T-helper 22 cell (primary cell): ENCODE measurements at regions not wholly inside any gene's neighbourhood (a gene's known extent, or its start where the extent isn't known, plus 50 kb on each side); places are given as distances from the start of the nearest gene placed in this dataset.

Experiments
- DNase-seq: peaks from one replicate; pipeline ENCODE4 v3.0.0-alpha.2; 2020; ENCODE audit warnings: low read depth

DNA sequence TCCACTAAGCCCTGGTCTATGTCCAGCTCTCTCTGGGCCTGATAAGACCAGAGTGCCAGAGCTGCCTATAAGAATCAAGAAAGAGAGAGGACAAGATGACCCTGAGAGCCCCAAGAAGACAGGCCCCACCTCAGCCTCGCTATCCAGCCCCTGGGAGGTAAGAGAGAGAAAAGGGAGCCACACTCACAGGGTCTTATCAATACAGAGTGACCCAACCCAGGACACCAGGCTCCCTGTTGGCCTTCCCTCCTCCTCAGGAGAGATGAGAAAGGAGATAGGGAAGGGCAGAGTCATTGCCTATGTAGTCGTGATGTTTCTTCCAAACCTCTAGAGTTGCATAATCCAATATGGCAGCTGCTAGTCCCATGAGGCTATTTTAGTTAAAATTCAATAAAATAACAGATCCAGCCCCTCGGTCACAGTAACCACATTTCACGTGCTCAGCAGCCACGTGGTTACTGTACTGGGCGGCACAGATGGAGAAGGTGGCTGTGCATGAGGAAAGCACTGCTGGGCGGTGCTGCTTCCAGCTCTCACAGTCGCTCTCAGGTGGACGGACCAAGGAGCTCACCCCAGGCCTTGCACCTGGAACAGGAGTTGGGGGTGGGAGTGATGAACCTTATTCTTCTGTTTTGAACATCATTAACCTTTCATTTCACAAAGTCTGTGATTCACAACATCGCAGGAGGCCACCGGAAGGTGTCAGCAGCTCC lies 525.8 kb downstream of the SHQ1 start:
- DNase-seq = no peak

DNA sequence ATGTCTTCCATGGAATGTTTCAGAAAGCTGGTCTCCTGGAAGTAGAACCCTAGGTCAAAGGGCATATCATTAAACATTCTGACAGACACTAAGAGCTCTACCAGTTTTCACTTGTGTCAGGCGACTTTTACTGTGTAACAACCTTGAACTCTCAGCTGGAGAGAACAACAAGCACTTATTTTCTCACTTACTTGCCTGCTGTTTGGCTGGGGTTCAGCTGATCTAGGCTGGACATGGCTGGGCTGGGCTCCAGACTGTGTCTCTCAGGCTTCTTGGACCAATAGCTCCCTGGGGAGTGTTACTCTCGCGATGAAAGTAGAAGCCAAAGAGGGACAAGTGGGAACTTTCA lies 527.3 kb downstream of the SHQ1 start:
- DNase-seq = no peak

DNA sequence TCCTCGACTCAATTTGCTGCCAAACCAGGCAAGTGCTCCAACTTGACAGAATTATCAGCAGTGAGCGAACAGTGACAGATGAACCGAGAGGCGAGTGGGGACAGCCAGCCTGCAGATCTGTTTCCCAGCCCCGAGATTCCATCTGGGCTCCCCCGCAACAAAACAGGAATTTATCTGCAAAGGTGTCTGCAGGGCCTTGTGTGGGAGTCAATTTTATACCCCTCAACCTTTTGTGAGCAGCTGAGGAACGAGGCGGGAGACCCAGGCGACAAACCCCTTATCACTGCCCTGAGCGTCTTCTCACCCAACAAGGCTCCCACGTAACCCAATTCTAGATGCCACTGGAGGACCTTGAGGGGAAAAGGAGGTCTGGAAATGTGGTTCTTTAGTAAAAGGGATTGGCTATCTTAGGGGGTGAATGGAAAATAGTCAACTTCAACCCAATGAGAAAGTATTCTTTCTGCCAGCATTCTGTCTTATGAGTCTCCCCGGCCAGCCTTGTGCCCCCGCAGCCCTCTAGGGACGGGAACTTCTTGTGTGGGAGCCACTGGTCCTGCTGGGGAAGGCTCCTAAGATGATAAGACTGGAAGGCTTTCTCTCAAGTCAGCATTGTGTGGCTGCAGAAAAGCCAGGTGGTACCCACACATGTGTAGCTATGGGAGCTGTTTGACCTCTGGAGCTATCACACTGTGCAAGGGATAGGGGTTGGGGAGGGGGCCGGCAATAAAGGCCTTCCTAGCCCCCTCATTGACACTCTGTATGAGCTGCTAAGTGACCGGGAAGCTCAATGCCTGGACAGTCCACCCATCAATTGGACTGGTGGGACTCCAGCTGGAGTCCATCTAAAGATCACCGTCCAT lies 527.9 kb downstream of the SHQ1 start:
- DNase-seq = no peak

DNA sequence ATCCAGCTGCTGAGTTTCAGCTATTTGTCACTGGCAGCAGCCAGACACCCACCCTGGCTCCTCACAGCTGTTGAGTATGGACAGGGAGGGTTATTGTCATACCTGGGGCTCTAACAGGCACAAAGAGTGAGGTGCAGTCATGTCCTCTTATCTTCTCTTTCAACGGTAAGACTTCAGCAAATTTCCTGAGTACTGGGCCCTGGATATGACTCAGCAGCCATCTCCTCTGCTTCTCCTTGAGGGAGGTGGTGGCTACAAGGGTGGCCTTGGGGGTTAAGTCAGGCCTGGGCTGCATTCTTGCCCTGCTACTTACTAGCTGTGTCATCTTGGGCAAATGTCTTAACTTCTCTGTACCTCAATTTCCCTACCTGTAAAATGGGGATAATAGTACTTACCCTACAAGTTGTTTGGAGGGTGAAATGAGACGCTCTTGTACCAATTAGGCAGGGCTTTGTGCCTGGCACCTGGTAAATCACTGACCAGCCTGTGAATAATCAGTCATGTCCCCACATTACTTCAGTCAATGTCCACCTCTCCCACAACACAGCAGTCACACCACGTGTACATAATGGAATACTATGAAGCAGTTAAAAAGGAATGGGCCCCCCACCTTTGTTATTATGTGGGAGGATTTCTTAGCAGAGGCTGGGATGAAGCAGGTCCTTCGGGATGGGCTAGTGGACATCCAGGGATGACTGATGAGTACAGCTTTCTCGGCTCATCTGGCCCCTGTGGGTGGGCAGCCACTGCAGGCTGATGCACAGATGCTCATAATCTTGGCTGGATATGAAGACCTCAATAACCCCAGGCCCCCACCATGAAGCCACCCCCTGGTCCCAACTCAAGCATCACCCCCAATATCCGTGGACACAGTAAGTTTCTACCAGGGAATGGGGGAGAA lies 528.8 kb downstream of the SHQ1 start:
- no peak for DNase-seq

DNA sequence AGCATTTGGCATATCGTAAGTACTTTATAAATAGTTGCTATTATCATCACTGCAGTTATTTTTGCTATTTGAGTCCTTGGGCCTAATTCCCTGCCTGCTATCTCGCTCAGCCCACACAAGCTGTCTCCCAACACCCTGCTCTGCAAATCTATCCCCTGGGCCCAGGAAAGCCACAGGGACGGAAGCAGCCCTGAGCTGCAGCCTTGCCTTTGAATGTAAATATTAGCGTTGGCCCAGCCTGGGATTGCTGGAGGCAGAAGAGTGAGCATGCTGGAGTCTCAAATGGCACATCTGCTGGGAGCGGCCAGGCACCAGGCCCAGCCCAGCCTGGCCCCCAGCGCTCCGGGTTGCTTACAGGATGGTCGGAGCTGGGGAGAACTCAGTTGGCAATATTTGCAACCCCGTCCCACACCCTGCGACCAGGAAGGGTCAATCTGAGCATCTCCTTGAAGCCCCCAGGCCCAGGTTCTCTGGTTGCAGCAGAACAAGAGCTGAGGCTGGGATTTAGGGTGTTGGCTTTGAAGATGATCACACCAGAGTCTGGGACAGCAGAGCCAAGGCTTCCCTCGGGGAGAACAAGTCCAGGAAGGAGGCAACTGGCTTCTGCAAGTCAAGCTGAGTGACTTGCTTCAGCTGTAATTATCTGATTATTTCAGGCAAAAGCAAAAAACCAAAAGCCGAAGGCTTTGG lies 529.6 kb downstream of the SHQ1 start:
- DNase-seq = no peak

DNA sequence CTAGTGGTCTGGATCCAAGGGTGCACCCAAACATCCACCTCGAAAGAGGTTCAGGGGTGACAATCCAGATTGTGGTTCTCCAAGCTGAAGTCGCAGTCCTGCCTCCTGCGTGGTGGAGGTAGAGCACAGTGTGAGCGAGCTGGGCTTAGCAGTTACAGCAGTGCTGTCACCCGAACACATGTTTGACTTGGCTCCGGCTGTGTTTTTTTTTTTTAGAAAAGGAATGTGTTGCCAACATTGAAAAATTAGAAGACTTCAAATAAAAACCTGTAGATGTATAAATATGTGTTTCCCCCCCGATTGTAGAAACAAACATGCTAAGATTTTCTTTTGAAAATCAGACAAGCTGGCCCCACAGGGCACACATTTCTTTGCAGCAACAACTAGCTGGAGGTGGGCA lies 530.8 kb downstream of the SHQ1 start:
- DNase-seq = no peak

DNA sequence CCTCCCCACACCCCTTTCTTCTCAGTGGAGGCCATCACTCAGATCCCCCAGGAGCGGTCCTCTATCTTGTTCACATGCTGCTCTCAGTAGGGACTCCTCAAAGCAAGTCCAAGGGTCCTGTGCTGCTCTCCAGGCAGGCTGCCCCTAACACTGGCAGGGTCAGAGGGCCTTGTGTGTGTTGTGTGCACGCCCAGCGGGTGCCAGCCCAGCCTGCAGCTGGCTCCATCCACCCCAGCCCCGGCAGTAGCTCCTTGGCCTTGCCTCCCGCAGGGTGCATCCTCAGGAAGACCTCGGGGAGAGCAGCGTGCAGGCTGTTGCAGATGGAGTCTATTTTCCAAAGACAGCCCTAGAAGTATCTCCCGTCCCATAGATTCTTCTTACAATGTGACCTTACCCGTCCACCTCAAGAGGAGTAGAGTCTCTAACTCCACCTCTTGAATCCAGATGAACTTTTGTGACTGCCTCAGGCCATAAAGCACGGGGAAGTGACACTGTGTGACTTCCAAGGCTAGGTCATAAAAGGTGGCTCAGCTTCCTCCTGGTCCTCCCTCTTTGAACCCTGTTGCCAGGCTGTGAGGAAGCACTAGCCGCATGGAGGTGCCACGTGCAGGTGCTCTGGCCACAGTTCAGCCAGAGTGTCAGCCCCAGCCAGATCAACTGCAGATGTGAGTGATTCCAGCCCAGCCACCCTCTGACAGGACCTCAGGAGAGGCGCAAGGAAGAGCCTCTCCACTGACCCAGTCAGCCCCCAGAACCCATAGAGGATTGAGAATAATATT lies 531.6 kb downstream of the SHQ1 start:
- no peak for DNase-seq

DNA sequence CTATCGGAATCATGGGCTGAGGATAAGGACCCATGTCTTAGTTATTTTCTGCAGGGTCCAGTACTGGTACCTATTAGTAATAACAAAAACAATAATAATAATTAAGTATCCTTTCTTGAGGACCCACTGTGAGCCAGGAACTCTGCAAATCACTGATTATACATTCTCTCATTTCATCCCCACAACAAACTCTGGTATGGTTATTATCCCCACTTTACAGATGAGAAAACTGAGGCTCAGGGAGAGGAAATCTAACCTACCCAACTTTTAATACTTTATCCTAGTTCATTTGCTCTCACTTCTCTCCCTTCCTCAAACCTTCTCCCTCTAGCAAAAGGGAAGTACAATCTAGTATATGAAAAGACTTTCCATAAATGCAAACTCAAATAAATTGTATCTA lies 528.4 kb upstream of the PROK2 start:
- DNase-seq = no peak

DNA sequence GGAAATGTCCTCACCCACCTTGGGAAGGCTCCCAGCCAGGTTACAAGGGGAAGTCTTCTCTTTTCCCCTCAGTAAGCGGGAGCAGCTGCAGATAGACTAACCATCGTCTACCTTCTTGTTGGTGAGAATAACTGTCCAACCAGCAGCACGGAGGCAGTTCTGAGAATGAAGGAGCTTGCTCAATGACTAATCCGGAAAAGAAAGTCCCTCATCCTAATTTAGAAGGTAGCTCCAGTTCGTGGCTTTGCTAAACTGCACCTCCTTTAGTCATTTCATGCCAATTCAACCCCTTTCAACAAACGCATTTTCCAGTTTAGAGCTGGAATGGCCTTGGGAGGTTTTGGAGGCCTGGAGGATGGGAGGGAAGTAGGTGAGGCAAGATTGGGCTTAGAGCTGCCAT lies 527.4 kb upstream of the PROK2 start:
- DNase-seq = no peak

DNA sequence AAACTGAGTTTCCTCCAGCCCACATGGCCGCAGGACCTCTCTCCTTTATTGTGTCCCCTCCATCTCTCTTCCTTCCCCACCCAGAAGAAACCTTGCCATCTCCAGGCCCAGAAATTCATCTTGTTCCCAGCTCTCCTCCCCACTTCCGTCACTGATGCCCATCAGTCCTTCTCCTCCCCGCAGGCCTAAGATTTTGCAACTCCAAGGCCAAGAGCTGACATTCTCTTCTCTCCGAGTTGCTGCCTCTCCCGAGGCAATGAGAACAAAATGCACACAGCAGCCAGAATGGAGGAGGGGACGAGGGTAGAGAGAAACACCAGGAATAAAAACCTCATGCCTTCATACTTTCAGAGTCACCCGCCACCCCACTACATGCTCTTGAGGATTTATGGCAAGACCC lies 526.5 kb upstream of the PROK2 start:
- no peak for DNase-seq

DNA sequence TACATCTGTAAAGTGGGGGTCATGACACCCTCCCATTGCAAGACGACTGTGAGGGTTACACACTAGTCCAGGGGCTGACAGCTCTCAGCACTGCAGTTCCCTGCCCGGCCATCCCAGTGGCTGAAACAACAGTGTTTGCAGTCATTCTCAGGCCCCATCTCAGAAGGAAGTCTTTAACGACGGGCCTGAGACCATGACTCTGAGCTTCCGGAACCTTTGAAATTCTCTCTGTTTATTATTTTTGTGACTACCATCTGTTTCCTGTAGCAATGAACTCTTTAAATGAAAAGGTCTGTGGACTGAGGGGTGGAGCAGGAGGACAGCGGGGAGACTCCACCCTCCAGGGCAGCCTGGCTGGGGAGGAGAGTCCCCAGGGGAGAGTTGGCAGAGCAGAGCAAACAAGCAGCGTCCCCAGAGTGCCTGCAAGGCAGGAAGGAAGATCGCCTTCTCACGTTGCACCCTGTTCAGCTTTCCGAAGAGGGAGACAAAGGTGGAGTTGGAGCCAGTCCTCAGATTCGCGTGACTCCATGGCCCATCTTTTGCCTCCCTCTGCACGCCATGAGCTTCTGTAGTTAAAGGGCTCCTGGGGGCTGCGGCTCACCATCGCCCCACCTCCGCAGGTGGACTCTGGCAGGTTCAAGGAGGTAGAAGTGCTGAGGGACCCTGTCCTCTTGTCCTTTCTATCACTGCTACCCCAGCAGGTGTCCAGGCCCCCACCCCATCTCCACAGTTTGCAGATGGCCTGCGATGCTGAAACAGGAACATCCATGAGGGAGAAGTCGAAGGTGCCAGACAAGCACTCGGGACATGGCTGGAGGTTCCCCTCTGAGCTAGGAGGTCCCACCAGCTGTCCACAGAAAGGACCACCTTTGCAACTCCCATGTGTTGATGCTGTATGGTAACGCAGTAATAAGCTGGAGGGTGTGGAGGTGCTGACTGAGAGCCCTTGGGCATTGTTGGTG lies 525.8 kb upstream of the PROK2 start:
- no peak for DNase-seq

DNA sequence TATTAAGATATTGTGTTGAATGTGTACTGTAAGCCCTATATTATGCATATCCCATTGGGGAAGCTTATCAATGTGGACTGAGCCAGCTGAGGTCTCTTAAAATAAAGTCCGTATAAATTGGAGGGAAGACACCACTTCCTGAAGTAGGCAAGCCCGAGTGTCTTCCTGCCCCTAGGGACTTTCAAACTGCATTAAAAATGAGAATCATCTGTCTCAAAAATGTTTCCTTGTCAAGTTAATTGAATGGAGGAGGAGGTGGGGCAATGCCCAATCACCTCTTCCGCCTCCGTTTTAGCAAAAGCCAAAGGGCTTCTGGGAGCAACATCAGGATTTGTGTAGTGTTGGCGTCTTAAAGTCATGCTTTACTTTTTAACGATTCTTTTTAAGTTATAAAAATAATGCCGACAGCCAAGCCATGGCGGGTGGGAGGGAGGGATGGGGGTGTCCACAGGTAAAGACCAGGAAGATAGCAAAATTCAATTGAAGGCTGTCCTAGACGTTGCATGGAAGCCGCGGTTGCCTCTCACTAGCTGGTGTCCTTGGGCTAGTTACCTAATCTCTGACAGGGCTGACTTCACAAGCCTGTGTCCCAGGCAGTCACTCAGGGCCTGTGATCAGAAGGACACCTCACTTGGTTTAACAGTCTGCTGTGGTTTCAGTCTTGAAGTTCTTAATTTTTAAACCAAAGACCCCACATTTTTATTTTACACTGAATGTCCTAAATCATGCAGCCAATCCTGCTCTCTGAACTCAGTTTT lies 524.9 kb upstream of the PROK2 start:
- DNase-seq = no peak

DNA sequence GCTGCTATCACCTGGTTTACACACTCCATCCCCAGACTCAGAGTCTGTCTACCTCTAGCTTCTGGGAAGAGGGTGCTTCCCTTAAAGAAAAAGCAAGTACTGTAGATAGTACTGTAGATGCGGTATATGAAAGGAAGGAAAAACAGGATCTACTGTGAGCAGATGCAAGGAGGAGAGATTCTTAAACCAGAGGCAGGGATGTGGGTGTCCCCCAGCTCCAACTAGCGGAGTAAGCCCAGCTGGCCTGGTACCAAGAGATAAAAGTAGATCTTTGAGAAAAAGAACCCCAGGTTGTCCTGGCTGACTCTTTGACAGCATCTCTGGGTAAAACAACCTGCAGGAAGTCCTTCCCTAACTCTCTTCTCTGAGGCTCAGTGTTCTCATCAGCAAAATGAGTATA lies 523.7 kb upstream of the PROK2 start:
- DNase-seq = no peak

DNA sequence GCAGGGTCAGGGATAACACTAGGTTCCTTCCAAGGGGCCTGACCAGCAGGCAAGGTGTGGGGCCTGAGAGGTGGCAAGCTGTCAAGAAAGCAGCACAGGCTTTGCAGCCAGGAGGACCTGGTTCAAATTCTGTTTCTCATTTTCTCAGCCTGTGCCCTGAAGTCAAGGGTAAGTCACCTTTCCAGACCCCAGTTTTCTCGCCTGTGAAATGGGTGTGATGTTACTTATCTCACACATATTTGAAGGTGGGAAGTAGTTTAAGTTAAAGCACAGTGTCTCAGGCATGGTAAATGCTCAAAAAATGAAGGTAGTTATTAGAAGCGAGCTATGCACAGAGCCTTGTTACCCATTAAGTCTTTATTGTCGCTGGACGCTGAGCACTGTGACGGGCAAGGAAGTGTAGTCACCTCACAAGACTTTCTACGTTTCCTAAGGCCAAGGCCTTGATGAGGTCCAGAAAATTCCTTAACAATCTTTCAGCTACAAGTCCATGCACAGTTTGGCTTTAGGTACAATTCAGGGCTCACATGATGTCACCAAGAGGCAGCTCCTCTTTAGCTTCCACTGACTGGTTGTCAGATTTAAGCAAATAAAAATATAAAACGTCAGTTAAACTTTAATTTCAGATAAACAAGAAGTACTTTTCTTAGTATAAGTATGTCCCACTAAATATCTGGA lies 522.6 kb upstream of the PROK2 start:
- no peak for DNase-seq

DNA sequence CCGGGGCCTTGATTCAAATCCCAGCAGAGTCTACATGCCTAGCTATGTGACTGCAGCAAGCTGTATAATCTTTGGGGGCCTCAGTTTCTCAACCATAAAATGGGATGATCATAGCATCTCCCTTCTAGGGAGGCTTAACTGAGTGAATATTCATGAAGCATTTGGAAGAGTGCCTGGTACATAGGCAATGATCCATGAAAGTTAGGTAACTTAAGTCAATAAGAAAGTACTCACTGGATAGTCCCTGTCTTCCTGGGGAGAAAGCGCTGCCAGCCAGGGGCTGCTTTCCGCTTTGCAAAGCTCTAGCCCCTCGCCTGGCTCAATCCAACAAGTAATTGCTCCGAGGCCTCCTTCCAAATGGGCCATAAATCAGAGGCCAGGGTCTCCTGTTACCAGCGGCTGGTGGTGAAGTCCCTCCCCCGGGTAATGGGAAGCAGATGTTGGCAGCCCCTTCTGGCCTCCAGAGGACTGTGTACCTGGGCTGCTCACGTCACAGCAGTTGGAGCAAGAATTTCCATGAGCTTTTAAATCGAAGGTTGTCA lies 521.9 kb upstream of the PROK2 start:
- no peak for DNase-seq

DNA sequence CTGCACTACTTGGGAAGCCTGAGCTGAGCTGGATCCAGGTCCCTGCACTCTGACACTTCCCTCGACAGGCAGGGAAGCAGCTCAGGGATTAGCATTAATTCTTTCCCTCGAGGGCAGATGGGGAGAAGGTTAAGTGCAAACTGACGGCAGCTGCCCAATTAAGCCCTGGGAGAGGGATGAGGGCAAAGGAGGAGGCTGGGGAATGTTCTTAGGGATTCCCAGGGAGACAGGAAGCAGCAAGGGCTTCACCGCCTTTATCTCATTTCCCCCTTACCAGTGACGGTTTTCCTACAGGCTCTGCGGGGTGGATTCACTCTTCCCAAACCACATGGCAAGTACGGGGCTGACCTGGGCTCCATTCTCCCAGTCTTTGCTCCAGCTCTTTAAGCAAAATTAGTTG lies 519.0 kb upstream of the PROK2 start:
- DNase-seq = no peak

DNA sequence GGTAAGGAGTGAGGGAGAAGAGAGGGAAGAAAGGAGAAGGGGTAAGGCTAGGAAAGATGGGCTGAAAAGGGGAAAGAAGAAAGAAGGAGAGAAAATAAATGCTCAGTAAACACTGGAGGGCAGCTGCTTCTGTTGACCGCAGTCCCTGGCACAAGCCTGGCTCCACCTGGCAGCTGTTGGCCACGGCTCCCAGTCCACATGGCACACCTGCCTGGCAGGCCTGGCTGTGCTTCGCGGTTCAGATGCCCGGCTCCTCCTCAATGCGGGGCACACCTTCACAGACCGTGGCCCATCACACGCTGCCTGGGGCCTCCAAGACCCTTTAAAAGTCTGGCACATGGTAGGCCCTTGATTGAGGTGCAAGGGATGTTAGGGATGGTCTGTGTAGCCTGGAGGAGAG lies 516.8 kb upstream of the PROK2 start:
- DNase-seq = no peak

DNA sequence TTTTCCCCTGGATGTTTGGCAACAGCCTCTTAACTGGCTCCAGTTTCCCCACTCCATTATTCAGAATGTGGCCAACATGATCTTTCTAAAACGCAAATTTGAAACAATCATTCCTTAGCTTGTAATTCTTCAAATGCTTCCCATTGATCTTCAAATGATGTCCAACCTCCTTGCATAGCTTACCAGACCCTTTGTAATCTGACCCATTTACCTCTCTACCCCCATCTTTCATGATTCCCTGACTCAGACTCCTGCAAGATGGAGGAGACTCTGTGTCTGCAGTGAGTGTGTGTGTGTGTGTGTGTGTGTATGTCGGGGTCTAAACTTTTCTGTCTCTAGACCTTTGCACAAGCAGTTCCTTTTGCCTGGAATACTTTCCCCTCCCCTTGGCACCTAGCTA lies 515.7 kb upstream of the PROK2 start:
- DNase-seq = no peak

DNA sequence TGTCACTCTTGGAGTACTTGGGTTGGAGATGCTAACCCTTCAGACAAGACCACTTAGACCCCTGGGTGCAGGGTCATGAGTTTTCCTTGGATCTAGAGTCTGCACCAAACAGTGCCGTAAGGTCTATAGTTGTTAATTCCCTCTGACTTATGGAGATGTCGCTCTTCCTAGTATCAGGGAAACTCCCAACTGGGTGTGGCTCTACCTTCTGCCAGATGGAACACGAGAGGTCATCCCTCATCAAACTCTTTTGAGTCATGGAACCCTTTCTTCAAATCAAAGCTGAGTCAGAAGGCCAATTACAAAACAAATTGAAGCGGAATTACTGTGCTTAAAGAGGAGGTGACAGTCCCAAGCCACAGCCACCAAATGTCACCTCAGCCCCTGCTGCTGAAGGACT lies 514.9 kb upstream of the PROK2 start:
- no peak for DNase-seq
